ENCODE measurements at regions not wholly inside any gene's neighbourhood (a gene's known extent, or its start where the extent isn't known, plus 50 kb on each side); places are given as distances from the start of the nearest gene placed in this dataset.

DNA sequence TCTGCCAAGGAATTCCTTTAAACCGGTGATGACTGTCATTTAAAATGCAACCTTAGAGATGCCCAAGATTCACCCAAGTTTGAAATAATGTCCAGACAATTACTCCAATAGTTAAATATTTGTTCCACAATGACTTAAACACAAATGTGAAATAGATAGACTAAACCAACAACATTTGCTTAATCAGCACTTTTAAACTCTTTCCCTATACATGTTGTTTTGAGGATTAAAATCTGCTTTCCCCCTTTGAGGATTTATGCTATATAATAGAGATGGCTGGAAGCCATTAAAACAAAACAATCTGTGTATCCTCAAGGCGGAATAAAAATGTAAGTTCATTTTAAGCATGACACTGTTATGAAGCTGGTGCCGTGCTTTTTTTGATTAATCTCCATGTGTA is 297.8 kb upstream of the RSPO3 start:
- Mint-ChIP-seq H3K27me3 (ENCODE audit: insufficient read depth, low read depth) (peaks cover 2% of the 10 kb centered on the region), H3K27ac (no peak overlapping the region), H3K4me3 (no peak overlapping the region), H3K9me3 (no peaks in the 10 kb centered on the region), H3K36me3 (no peaks in the 10 kb centered on the region), H3K4me1 (peaks cover 7% of the 10 kb centered on the region)
- H2AFZ ChIP-seq (replicated peaks): no peak overlapping the region
- H3K36me3 ChIP-seq: no peaks in the 10 kb centered on the region
- TF ChIP-seq EZH2 (IDR thresholded peaks at IDR 0.05) (no peak), EZH2phosphoT487 (IDR thresholded peaks at IDR 0.05) (no peak)
- TF ChIP-seq, protein P1, sequence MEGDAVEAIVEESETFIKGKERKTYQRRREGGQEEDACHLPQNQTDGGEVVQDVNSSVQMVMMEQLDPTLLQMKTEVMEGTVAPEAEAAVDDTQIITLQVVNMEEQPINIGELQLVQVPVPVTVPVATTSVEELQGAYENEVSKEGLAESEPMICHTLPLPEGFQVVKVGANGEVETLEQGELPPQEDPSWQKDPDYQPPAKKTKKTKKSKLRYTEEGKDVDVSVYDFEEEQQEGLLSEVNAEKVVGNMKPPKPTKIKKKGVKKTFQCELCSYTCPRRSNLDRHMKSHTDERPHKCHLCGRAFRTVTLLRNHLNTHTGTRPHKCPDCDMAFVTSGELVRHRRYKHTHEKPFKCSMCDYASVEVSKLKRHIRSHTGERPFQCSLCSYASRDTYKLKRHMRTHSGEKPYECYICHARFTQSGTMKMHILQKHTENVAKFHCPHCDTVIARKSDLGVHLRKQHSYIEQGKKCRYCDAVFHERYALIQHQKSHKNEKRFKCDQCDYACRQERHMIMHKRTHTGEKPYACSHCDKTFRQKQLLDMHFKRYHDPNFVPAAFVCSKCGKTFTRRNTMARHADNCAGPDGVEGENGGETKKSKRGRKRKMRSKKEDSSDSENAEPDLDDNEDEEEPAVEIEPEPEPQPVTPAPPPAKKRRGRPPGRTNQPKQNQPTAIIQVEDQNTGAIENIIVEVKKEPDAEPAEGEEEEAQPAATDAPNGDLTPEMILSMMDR (IDR thresholded peaks at IDR 0.05): no peak
- H3K4me3 ChIP-seq: no peak overlapping the region
- H3K4me1 ChIP-seq: peaks cover 12% of the 10 kb centered on the region
- H4K20me1 ChIP-seq (ENCODE audit: low read depth): no peaks in the 10 kb centered on the region
- H3K79me2 ChIP-seq (ENCODE audit: low read depth): no peaks in the 10 kb centered on the region
- H3K9me3 ChIP-seq (ENCODE audit: low read depth): no peaks in the 10 kb centered on the region
- no peak overlapping the region for H3K9ac ChIP-seq
- H3K4me2 ChIP-seq: no peak overlapping the region
- no peak for DNase-seq (ENCODE audit: low spot score)
- H3K27ac ChIP-seq: no peak overlapping the region
- no peaks in the 10 kb centered on the region for H3F3A ChIP-seq (ENCODE audit: low read depth)
- H3K27me3 ChIP-seq: no peaks in the 10 kb centered on the region

DNA sequence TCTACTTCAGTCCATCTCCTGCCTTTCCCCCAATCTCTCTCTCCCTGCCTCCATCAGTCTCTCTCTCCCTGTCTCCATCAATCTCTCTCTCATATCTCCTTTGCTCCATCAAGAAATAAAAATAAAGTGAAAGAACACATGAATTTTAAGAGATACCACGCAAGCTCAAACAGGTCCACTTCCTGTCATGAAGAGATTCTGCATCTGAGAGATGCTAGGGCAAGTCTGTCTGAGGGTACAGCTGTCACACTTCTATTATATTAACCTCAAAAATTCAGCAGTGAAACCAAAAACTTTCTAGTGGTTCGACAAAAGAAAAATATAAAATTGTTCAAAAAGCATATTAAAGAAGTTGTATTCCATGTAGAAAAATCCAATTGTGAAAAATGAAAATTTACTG is 296.8 kb upstream of the RSPO3 start:
- Histone ChIP-seq H3K4me2 (no peak overlapping the region), H3K9me3 (ENCODE audit: low read depth) (no peaks in the 10 kb centered on the region), H3F3A (ENCODE audit: low read depth) (no peaks in the 10 kb centered on the region), H3K9ac (no peak overlapping the region), H3K79me2 (ENCODE audit: low read depth) (no peaks in the 10 kb centered on the region), H3K27me3 (no peaks in the 10 kb centered on the region), H3K27ac (no peak overlapping the region), H4K20me1 (ENCODE audit: low read depth) (no peaks in the 10 kb centered on the region), H3K36me3 (no peaks in the 10 kb centered on the region), H2AFZ (replicated peaks) (no peak overlapping the region), H3K4me1 (peaks cover 12% of the 10 kb centered on the region), H3K4me3 (no peak overlapping the region)
- H3K4me1 Mint-ChIP-seq: peaks cover 7% of the 10 kb centered on the region
- no peaks in the 10 kb centered on the region for H3K36me3 Mint-ChIP-seq
- DNase-seq (ENCODE audit: low spot score): no peak
- H3K9me3 Mint-ChIP-seq: no peaks in the 10 kb centered on the region
- peaks cover 2% of the 10 kb centered on the region for H3K27me3 Mint-ChIP-seq (ENCODE audit: insufficient read depth, low read depth)
- no peak overlapping the region for H3K4me3 Mint-ChIP-seq
- H3K27ac Mint-ChIP-seq: no peak overlapping the region
- TF ChIP-seq EZH2phosphoT487 (IDR thresholded peaks at IDR 0.05): no peak
- TF ChIP-seq EZH2 (IDR thresholded peaks at IDR 0.05): no peak
- TF ChIP-seq, protein P1 (IDR thresholded peaks at IDR 0.05): no peak

DNA sequence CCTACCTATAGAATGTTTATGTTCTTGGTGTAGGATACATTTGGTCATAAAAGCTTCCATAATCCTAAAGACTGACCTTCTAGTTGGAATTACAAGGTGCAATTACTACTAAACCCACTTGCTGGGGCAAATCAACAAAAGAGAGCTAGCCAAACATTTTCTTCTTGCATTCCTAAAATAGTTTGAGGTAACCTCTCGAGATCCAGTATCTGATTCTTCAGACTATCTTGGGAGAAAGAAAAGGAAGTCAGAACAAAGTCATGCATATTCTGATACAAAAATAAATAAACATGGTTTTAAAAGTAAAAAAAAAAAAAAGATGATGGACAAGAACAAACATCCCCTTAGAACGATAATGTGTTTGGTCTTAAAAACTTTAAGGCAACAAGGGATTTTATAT is 294.2 kb upstream of the RSPO3 start:
- H3K9me3 ChIP-seq (ENCODE audit: low read depth): no peaks in the 10 kb centered on the region
- H3K9me3 Mint-ChIP-seq: no peaks in the 10 kb centered on the region
- no peak overlapping the region for H2AFZ ChIP-seq (replicated peaks)
- H3K4me3 ChIP-seq: no peak overlapping the region
- TF ChIP-seq, protein P1 (IDR thresholded peaks at IDR 0.05): no peak
- no peak for TF ChIP-seq EZH2 (IDR thresholded peaks at IDR 0.05)
- TF ChIP-seq EZH2phosphoT487 (IDR thresholded peaks at IDR 0.05): no peak
- H4K20me1 ChIP-seq (ENCODE audit: low read depth): no peaks in the 10 kb centered on the region
- H3K27ac Mint-ChIP-seq: no peak overlapping the region
- H3K27me3 Mint-ChIP-seq (ENCODE audit: insufficient read depth, low read depth): peaks cover 2% of the 10 kb centered on the region
- H3K27ac ChIP-seq: no peak overlapping the region
- DNase-seq (ENCODE audit: low spot score): peak; percentile 6
- H3F3A ChIP-seq (ENCODE audit: low read depth): no peaks in the 10 kb centered on the region
- H3K4me3 Mint-ChIP-seq: no peak overlapping the region
- H3K36me3 ChIP-seq: no peaks in the 10 kb centered on the region
- H3K36me3 Mint-ChIP-seq: no peaks in the 10 kb centered on the region
- H3K4me1 Mint-ChIP-seq: peaks cover 7% of the 10 kb centered on the region
- peak overlapping the region; percentile 15 for H3K4me2 ChIP-seq
- H3K27me3 ChIP-seq: no peaks in the 10 kb centered on the region
- H3K9ac ChIP-seq: no peak overlapping the region
- H3K79me2 ChIP-seq (ENCODE audit: low read depth): no peaks in the 10 kb centered on the region
- H3K4me1 ChIP-seq: peaks cover 12% of the 10 kb centered on the region

Measured in neural progenitor cell (in vitro differentiated cells).